ENCODE measurements at regions not wholly inside any gene's neighbourhood (a gene's known extent, or its start where the extent isn't known, plus 50 kb on each side); places are given as distances from the start of the nearest gene placed in this dataset.

- peak; percentile 54 for DNase-seq
Measured at GRCh38 chr15:56307180-56307579, 58.0 kb upstream of the TEX9 start.

- DNase-seq, result no peak
Measured at GRCh38 chr15:56298723-56299122, 55.0 kb upstream of the RFX7 start.

- no peak for DNase-seq
Measured at GRCh38 chr15:56295433-56295832, 51.8 kb upstream of the RFX7 start.

GRCh38 chr15:56293495-56294292, 50.0 kb upstream of the RFX7 start:
- no peak for DNase-seq
